Left renal pelvis (tissue), 4 donors: ENCODE measurements at regions not wholly inside any gene's neighbourhood (a gene's known extent, or its start where the extent isn't known, plus 50 kb on each side); places are given as distances from the start of the nearest gene placed in this dataset.
"Not testable (repeated sequence)": the region's sequence is repeated elsewhere in the genome, so short reads cannot be mapped to it uniquely, and the experiment has no call there.

ENCODE experiments used
- DNase-seq, 4 donors: peaks; one replicate each; pipeline ENCODE4 v3.0.0-alpha.2; 2013; ENCODE audit warnings: low read depth in 4 of 4, low spot score in 3 of 4

GRCh38 chr18:1037776-1038175 is 133.1 kb downstream of the ADCYAP1 start:
- no peak for DNase-seq

GRCh38 chr18:1039421-1039820 is 134.8 kb downstream of the ADCYAP1 start:
- DNase-seq: no peak

GRCh38 chr18:1043039-1043438 is 138.4 kb downstream of the ADCYAP1 start:
- not testable (repeated sequence) for DNase-seq

- no peak for DNase-seq
Measured at GRCh38 chr18:1045658-1046057, 141.0 kb downstream of the ADCYAP1 start.

- no peak for DNase-seq
Measured at GRCh38 chr18:1047406-1047805, 142.7 kb downstream of the ADCYAP1 start.

DNA sequence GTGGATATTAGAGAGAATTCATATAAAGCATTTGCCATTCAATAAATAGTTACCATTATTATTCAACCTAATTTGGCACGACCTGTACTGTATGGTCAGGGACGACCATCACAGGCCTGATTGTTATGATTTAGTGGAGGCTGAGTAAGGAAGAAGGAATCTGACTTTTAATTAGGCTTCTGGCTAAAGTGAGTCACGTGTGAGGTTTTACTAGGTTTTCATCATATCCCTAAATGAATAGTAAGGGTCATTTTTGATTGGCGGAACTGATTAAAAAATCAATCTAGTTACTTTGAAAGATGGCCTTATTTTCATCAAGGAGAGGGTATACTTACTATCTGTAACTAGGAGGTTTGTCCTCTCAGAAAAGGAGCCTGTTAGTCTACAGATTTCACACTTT is 143.4 kb downstream of the ADCYAP1 start:
- no peak for DNase-seq

GRCh38 chr18:1049173-1049572 is 144.5 kb downstream of the ADCYAP1 start:
- DNase-seq: no peak

DNA sequence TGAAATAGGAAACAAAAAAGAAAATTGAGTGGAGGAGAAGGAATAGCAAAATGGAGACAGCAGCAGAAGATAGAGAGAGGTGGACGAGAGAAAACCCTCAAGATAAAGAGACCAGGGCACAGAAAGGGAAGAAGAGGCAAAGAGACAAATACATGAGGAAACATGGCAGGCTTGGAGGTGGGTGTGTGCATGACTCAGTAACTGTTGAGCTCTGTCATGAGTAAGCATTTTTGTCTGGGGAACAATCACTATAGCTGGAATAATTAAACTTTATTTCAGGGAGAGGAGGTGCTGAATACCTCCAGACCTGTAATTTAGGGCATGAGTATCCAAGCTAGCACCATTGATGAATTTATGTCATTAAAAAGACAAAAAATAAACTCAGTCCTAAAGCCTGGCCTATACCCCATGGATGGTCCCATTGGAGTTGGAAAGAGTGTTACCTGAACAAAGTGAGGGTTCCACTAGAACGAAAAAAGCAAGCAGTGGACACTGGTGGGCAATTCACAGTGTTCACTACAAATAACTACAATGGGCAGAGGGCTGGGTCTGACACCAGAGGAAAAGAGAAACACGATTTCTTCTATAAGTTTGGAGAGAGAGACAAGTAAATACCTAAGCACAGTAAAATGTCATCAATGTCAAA is 145.5 kb downstream of the ADCYAP1 start:
- DNase-seq: no peak

- DNase-seq: no peak
Measured at GRCh38 chr18:1052301-1052700, 147.6 kb downstream of the ADCYAP1 start.

DNA sequence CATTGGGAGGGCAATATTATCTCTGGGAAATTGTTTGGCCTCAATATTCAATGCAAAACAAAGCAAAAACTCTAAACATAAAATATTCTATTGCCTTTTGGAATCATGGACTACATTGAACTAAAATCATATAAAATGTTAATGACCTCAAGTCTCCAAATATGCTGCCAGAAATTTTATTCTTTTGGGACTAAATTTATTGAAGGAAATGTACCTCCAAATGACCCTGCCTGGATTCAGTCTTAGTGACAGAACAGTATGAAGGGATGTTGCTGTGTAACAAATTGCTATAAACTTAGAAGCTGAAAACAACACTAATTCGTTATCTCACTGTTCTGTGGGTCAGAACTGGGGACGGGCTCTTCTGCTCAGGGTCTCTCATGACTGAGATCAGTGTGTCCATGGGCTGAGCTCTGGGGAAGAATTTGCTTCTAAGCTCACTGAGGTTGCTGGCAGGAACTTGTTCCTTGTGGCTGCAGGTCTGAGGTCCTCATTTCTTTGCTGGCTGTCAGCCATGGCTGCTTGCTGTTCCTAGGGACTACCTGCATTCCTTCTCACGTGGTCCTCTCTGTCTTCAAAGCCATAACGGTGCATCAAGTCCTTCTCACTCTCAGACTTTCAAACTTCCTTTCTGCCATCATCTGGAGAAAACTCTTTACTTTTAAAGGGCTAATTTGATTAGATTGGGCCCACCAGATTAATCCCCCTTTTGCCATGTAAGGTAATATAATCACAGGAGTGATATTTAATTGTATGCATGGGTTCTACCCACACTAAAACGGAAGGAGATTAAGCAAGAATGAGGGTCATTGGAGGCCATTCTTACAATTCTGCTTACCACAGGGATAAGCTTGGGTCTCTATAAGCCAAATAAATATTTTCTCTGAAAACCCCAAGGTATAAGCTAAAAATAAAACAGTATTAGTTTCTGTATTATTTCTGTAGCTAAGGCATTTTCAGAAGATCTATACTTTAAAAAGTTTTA is 149.0 kb downstream of the ADCYAP1 start:
- no peak for DNase-seq

DNA sequence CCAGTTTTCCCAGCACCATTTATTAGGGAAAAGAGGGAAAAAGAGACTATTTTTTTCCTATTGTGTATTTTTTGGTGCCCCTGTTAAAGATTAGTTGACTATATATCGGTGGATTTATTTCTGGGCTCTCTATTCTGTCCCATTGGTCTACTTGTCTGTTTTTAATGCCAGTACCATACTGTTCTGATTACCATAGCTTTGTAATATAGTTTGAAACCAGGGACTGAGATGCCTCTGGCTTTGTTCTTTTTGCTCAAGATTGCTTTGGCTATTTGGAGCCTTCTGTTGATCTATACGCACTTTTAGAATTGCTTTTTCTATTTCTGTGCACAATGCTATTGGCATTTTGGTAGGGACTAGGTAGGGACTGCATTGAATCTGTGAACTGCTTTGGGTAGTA is 151.7 kb downstream of the ADCYAP1 start:
- no peak for DNase-seq

DNA sequence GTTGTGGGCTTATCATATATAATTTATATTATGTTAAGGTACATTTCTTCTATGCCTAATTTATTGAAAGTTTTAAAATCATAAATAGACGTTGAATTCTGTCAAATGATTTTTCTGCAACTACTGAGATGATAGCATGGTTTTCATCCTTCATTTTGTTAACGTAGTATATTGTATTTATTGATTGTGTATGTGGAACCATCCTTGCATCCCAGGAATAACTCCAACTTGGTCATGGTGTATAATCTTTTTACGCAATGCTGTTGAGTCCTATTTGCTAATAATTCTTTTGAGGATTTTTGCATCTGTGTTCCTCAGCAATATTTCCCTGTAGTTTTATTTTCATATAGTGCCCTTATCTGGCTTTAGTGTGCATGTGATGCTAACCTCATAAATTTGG is 152.7 kb downstream of the ADCYAP1 start:
- no peak for DNase-seq

GRCh38 chr18:1062588-1062987 is 157.9 kb downstream of the ADCYAP1 start:
- no peak for DNase-seq

- DNase-seq: no peak
Measured at GRCh38 chr18:1075322-1075721, 170.7 kb downstream of the ADCYAP1 start.

- DNase-seq: no peak
Measured at GRCh38 chr18:1075876-1076275, 171.2 kb downstream of the ADCYAP1 start.

DNA sequence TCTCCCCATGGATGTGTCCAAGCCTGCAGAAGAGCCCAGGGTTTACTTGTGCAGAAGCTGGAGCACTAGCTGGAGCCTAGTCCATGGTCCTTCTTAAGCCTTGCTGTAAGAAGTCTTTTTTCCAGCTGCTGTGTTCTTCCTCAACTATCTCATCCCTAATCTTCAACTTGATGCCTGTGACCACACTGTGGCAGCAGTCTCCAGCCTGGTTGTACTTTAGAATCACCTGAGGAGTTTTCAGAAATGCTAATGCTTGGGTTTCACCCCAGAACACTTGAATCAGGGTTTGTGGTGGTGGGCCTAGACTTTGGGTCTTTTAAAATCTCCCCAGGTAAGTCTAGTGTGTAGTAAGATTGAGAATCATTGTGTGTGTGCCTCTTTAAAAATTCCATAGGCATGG is 173.6 kb downstream of the ADCYAP1 start:
- DNase-seq: no peak

DNA sequence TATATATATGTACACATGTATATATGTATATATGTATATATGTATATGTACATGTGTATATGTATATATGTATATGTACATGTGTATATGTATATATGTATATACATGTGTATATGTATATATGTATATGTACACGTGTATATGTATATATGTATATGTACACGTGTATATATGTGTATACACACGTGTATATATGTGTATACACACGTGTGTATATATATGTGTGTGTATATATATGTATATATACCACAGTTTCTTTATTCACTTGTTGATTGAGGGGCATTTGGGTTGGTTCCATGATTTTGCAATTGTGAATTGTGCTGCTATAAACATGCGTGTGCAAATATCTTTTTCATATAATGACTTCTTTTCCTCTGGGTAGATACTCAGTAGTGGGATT is 179.0 kb downstream of the ADCYAP1 start:
- DNase-seq: not testable (repeated sequence)

DNA sequence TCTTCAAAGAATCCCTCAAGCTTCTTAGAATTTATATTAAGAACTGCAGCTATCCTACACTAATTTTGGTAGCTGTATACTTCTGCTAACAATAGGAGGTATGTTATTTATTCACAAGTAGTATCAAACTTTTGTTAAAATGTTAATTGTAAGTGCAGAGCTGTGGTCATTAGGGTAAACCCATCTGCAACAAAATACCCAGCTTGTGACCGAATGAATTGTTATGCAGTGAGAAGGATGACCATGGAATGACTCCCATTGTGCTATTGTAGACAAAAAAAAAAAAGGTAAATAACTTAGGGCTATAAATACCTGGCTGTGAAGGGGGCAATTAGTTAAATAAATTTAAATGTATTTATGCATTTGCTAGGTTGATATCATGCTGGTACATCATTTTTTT is 186.1 kb downstream of the ADCYAP1 start:
- no peak for DNase-seq

- peak in 3 of 4 donors; percentile 6 to 29 (median 20) for DNase-seq
Measured at GRCh38 chr18:1092228-1092627, 187.6 kb downstream of the ADCYAP1 start.

- no peak for DNase-seq
Measured at GRCh38 chr18:1094409-1094808, 189.7 kb downstream of the ADCYAP1 start.

DNA sequence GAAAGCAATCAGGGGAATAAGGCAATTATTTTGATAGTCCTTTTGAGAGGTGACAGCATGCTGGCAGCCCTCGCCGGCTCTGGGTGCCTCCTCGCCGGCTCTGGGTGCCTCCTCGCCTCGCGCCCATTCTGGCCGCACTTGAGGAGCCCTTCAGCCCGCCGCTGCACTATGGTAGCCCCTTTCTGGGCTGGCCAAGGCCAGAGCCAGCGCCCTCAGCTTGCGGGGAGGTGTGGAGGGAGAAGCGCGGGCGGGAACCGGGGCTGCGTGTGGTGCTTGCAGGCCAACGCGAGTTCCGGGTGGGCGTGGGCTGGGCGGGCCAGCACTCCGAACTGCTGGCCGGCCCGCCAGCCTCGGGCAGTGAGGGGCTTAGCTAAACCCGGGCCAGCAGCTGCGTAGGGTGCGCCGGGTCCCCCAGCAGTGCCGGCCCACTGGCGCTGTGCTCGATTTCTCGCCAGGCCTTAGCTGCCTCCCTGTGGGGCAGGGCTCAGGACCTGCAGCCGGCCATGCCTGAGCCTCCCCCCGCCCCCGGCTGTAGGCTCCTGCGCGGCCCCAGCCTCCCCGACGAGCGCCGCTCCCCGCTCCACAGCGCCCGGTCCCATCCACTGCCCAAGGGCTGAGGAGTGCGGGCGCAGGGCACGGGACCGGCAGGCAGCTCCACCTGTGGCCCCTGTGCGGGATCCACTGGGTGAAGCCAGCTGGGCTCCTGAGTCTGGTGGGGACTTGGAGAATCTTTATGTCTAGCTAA is 193.5 kb downstream of the ADCYAP1 start:
- DNase-seq: not testable (repeated sequence)
